ENCODE measurements at regions not wholly inside any gene's neighbourhood (a gene's known extent, or its start where the extent isn't known, plus 50 kb on each side); places are given as distances from the start of the nearest gene placed in this dataset.
A peak's percentile ranks its signal among the peaks of the same experiment; 100 is the strongest.
"Not testable (repeated sequence)": the region's sequence is repeated elsewhere in the genome, so short reads cannot be mapped to it uniquely, and the experiment has no call there.

DNA sequence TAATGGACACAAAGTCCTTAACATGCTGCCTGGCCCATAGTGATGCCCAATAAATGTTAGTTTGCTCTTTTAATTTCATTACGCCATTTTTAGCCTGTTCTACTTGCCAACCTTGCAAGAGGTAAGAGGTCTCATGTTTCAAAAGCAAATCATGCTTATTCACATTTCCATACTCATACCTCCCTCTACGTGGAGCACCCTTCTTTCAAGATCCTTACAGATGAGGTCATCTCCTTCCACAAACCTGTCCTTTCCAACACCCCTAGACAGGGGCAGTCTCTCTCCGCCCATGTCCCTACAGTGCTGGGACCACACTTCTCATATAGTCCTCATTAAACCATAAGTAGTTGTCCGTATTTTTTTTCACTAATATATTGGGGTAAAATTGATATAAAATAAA lies 271.3 kb downstream of the FGFR2 start:
- Histone ChIP-seq H3K27ac (ENCODE audit: low read depth in 2 of 2, low read length in 2 of 2) (no peak overlapping the region), H3K4me3 (ENCODE audit: low read length in 3 of 3) (no peak overlapping the region), H3K27me3 (ENCODE audit: control insufficient read depth, insufficient read depth, low read length) (no peaks in the 10 kb centered on the region), H3K9me3 (ENCODE audit: control insufficient read depth in 2 of 3, insufficient read depth in 1 of 3, low read length in 3 of 3) (no peaks in the 10 kb centered on the region), H3K4me1 (ENCODE audit: control insufficient read depth in 2 of 3, insufficient read depth in 2 of 3, low read depth in 1 of 3, low read length in 3 of 3) (no peaks in the 10 kb centered on the region), H3K36me3 (ENCODE audit: control insufficient read depth in 2 of 3, insufficient read depth in 3 of 3, low read length in 3 of 3) (no peaks in the 10 kb centered on the region), H3K9ac (ENCODE audit: low read length in 3 of 3) (no peak overlapping the region)
- no peak for DNase-seq
- FAIRE-seq = no peak
- no peak for TF ChIP-seq CTCF (IDR thresholded peaks at IDR 0.05; ENCODE audit: borderline replicate concordance, extremely low read depth, insufficient read depth)
- intact Hi-C loops (cut with DNase I) = no loop called here

DNA sequence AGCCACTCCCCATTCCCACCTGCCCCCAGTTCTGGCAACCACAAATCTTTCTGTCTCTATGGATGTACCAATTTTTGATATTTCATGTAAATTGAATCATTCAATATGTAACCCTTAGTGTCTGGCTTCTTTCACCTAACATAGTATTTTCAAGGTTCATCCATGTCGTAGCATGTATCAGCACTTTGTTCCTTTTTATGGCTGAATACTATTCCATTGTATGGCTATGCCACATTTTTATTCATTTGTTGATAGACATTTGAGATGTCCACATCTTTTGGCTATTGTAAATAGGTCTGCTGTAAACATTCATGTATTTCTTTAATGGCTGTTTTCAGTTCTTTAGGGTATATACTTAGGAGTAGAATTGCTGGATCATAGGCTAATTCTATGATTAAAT lies 270.5 kb downstream of the FGFR2 start:
- FAIRE-seq (no peak), DNase-seq (no peak)
- Histone ChIP-seq H3K4me3 (ENCODE audit: low read length in 3 of 3) (no peak overlapping the region), H3K9me3 (ENCODE audit: control insufficient read depth in 2 of 3, insufficient read depth in 1 of 3, low read length in 3 of 3) (no peaks in the 10 kb centered on the region), H3K4me1 (ENCODE audit: control insufficient read depth in 2 of 3, insufficient read depth in 2 of 3, low read depth in 1 of 3, low read length in 3 of 3) (no peaks in the 10 kb centered on the region), H3K27me3 (ENCODE audit: control insufficient read depth, insufficient read depth, low read length) (no peaks in the 10 kb centered on the region), H3K9ac (ENCODE audit: low read length in 3 of 3) (no peak overlapping the region), H3K36me3 (ENCODE audit: control insufficient read depth in 2 of 3, insufficient read depth in 3 of 3, low read length in 3 of 3) (no peaks in the 10 kb centered on the region), H3K27ac (ENCODE audit: low read depth in 2 of 2, low read length in 2 of 2) (no peak overlapping the region)
- TF ChIP-seq CTCF (IDR thresholded peaks at IDR 0.05; ENCODE audit: borderline replicate concordance, extremely low read depth, insufficient read depth) = no peak
- intact Hi-C loops (cut with DNase I) = no loop called here

DNA sequence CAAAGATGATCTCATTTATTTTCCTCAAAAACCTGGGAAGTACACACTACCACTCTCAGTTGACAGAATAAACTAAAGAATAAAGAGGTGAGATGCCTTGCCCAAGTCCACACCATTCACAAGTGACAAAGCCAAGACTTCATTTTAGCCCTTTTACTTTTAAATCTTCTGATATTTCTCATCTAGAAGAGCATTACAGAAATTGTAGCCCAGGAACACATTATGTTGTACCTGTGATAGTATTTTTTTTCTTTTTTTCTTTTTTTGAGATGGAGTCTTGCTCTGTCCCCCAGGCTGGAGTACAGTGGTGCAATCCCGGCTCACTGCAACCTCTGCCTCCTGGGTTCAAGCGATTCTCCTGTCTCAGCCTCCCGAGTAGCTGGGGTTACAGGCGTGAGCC lies 268.6 kb downstream of the FGFR2 start:
- intact Hi-C loops (cut with DNase I); FAIRE-seq: not testable (repeated sequence)

DNA sequence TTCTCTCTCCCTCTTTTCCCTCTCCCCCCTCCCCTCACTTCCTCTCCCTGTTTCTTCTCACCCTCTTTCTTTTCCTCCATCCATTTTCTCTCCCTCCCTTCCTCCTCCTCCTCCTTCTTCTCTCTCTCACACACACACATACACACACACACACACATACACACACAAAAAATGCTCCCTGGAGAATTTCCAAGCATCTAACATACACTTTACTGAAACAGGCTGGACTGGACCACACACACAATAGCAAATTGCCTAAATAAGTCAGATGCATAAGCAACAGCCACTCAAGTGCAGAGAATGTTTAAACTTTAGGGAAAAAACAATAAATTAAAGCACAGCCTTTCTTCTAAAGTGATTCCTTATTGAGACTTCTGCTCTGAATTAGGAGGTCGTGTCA lies 267.7 kb downstream of the FGFR2 start:
- Histone ChIP-seq H3K27ac (ENCODE audit: low read depth in 2 of 2, low read length in 2 of 2) (no peak overlapping the region), H3K4me1 (ENCODE audit: control insufficient read depth in 2 of 3, insufficient read depth in 2 of 3, low read depth in 1 of 3, low read length in 3 of 3) (no peaks in the 10 kb centered on the region), H3K4me3 (ENCODE audit: low read length in 3 of 3) (peak overlapping the region in 1 of 3 donors; percentile 4), H3K27me3 (ENCODE audit: control insufficient read depth, insufficient read depth, low read length) (no peaks in the 10 kb centered on the region), H3K9me3 (ENCODE audit: control insufficient read depth in 2 of 3, insufficient read depth in 1 of 3, low read length in 3 of 3) (no peaks in the 10 kb centered on the region), H3K36me3 (ENCODE audit: control insufficient read depth in 2 of 3, insufficient read depth in 3 of 3, low read length in 3 of 3) (no peaks in the 10 kb centered on the region), H3K9ac (ENCODE audit: low read length in 3 of 3) (no peak overlapping the region)
- no peak for FAIRE-seq
- no peak for TF ChIP-seq CTCF (IDR thresholded peaks at IDR 0.05; ENCODE audit: borderline replicate concordance, extremely low read depth, insufficient read depth)
- peak in 3 of 5 donors; percentile 37 to 90 (median 64) for DNase-seq
- intact Hi-C loops (cut with DNase I) = no loop called here

More for the DNA sequence above, 268.6 kb downstream of the FGFR2 start:
- H3K27me3 ChIP-seq (ENCODE audit: control insufficient read depth, insufficient read depth, low read length); H3K9ac ChIP-seq (ENCODE audit: low read length in 3 of 3); H3K27ac ChIP-seq (ENCODE audit: low read depth in 2 of 2, low read length in 2 of 2); H3K4me3 ChIP-seq (ENCODE audit: low read length in 3 of 3); DNase-seq; H3K4me1 ChIP-seq (ENCODE audit: control insufficient read depth in 2 of 3, insufficient read depth in 2 of 3, low read depth in 1 of 3, low read length in 3 of 3); H3K36me3 ChIP-seq (ENCODE audit: control insufficient read depth in 2 of 3, insufficient read depth in 3 of 3, low read length in 3 of 3); H3K9me3 ChIP-seq (ENCODE audit: control insufficient read depth in 2 of 3, insufficient read depth in 1 of 3, low read length in 3 of 3): not testable (repeated sequence)

Measured in kidney (tissue), 13 donors.